HEK293T (cell line): ENCODE measurements at regions not wholly inside any gene's neighbourhood (a gene's known extent, or its start where the extent isn't known, plus 50 kb on each side); places are given as distances from the start of the nearest gene placed in this dataset.

Experiments
- CTCF ChIA-PET: fragments of 350-600 bp; formaldehyde crosslinking; extraction: SDS; loops from one replicate; lab custom pipeline; 2021; ENCODE audit warnings: antibody characterized with exemption, inconsistent platforms; lab: Yijun Ruan, JAX
- POLR2A ChIA-PET: fragments of 350-600 bp; formaldehyde crosslinking; extraction: SDS; loops from one replicate; lab custom pipeline; 2020; ENCODE audit warnings: antibody characterized with exemption, inconsistent platforms; lab: Yijun Ruan, JAX
- DNase-seq: peaks from one replicate; pipeline ENCODE4 v3.0.0; 2012; ENCODE audit warnings: mixed read lengths; ENCODE audit errors: extremely low spot score
- ARNT ChIP-seq: fragments of 450-650 bp; IDR thresholded peaks from 2 replicates; pipeline ENCODE4 v1.6.1; 2017; ENCODE audit warnings: mild to moderate bottlenecking
- BHLHE40 ChIP-seq: fragments of 450-650 bp; IDR thresholded peaks from 2 replicates; pipeline ENCODE4 v1.6.1; 2016; ENCODE audit warnings: mild to moderate bottlenecking, moderate library complexity, borderline replicate concordance
- CTBP1 ChIP-seq: fragments of 450-650 bp; IDR thresholded peaks from 2 replicates; pipeline ENCODE4 v1.6.1; 2016; ENCODE audit warnings: borderline replicate concordance
- ELF4 ChIP-seq: fragments of 450-650 bp; IDR thresholded peaks from 2 replicates; pipeline ENCODE4 v1.6.1; 2017; ENCODE audit warnings: antibody characterized with exemption
- FOXA1 ChIP-seq: fragments of 450-650 bp; IDR thresholded peaks from 2 replicates; pipeline ENCODE4 v1.6.1; 2016; ENCODE audit warnings: mild to moderate bottlenecking
- FOXK2 ChIP-seq: fragments of 450-650 bp; IDR thresholded peaks from 2 replicates; pipeline ENCODE4 v1.6.1; 2016; ENCODE audit warnings: mild to moderate bottlenecking
- FOXM1 ChIP-seq: fragments of 450-650 bp; IDR thresholded peaks from 2 replicates; pipeline ENCODE4 v1.6.1; 2017; ENCODE audit warnings: mild to moderate bottlenecking, borderline replicate concordance
- HDGF ChIP-seq: fragments of 450-650 bp; IDR thresholded peaks from 2 replicates; pipeline ENCODE4 v1.6.1; 2017; ENCODE audit warnings: antibody characterized with exemption, borderline replicate concordance
- L3MBTL2 ChIP-seq: fragments of 450-650 bp; conservative IDR thresholded peaks from 2 replicates; pipeline ENCODE4 v1.6.1; 2016; ENCODE audit warnings: mild to moderate bottlenecking
- LEF1 ChIP-seq: fragments of 450-650 bp; IDR thresholded peaks from 2 replicates; pipeline ENCODE4 v1.6.1; 2017; ENCODE audit warnings: mild to moderate bottlenecking, borderline replicate concordance
- NFRKB ChIP-seq: fragments of 450-650 bp; IDR thresholded peaks from 2 replicates; pipeline ENCODE4 v1.6.1; 2016; ENCODE audit warnings: mild to moderate bottlenecking, moderate library complexity
- SP1 ChIP-seq: fragments of 450-650 bp; IDR thresholded peaks from 2 replicates; pipeline ENCODE4 v1.6.1; 2017
- SUZ12 ChIP-seq: fragments of 450-650 bp; IDR thresholded peaks from 2 replicates; pipeline ENCODE4 v1.6.1; 2016; ENCODE audit warnings: mild to moderate bottlenecking
- TARDBP ChIP-seq: fragments of 450-650 bp; IDR thresholded peaks from 2 replicates; pipeline ENCODE4 v1.6.1; 2016
- ZNF384 ChIP-seq: fragments of 450-650 bp; IDR thresholded peaks from 2 replicates; pipeline ENCODE4 v1.6.1; 2016
- TF ChIP-seq, protein P1 (sequence below): fragments of 450-650 bp; IDR thresholded peaks from 2 replicates; pipeline ENCODE4 v1.6.1; 2016

DNA sequence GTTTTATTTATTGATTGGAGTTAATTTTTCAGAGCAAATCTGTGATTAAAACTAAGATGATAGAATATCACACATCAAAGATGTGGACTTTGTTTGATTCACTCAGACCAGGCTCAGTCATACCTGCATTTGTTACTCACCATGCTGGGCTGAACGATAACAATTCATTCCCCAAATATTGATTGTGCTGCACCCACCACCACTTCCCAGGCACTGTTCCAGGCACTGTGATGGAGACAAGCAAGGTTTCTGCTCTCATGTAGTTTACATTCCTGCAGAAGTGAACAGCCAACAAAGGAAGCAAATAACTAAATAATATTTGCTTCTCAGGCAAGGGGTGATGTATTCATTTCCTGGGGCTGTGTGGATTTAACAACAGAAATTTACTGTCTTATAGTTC is 428.3 kb downstream of the DNAH5 start:
- POLR2A ChIA-PET, result no interaction called here
- no peak for DNase-seq
- CTCF ChIA-PET, result no interaction called here
- no peak for TF ChIP-seq ARNT
- TF ChIP-seq BHLHE40, result no peak
- no peak for TF ChIP-seq NFRKB
- TF ChIP-seq, protein P1, sequence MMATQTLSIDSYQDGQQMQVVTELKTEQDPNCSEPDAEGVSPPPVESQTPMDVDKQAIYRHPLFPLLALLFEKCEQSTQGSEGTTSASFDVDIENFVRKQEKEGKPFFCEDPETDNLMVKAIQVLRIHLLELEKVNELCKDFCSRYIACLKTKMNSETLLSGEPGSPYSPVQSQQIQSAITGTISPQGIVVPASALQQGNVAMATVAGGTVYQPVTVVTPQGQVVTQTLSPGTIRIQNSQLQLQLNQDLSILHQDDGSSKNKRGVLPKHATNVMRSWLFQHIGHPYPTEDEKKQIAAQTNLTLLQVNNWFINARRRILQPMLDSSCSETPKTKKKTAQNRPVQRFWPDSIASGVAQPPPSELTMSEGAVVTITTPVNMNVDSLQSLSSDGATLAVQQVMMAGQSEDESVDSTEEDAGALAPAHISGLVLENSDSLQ, result no peak
- TF ChIP-seq SP1, result no peak
- TF ChIP-seq LEF1, result no peak
- TF ChIP-seq FOXM1, result no peak
- no peak for TF ChIP-seq CTBP1
- TF ChIP-seq L3MBTL2, result no peak
- TF ChIP-seq ZNF384, result no peak
- TF ChIP-seq FOXA1, result no peak
- no peak for TF ChIP-seq ELF4
- TF ChIP-seq HDGF, result no peak
- no peak for TF ChIP-seq SUZ12
- no peak for TF ChIP-seq TARDBP
- TF ChIP-seq FOXK2, result no peak

- TF ChIP-seq SUZ12, result no peak
- no peak for TF ChIP-seq SP1
- no peak for TF ChIP-seq FOXK2
- no peak for TF ChIP-seq ARNT
- TF ChIP-seq TARDBP, result no peak
- no peak for TF ChIP-seq NFRKB
- TF ChIP-seq HDGF, result no peak
- no peak for TF ChIP-seq CTBP1
- TF ChIP-seq ELF4, result no peak
- TF ChIP-seq BHLHE40, result no peak
- no peak for TF ChIP-seq L3MBTL2
- TF ChIP-seq LEF1, result no peak
- TF ChIP-seq, protein P1, result no peak
- TF ChIP-seq ZNF384, result no peak
- no peak for TF ChIP-seq FOXM1
- no peak for TF ChIP-seq FOXA1
- ChIA-PET POLR2A (no interaction called here), CTCF (no interaction called here)
- DNase-seq, result no peak
These were observed 433.0 kb downstream of the DNAH5 start for GRCh38 chr5:13511442-13511841.

DNA sequence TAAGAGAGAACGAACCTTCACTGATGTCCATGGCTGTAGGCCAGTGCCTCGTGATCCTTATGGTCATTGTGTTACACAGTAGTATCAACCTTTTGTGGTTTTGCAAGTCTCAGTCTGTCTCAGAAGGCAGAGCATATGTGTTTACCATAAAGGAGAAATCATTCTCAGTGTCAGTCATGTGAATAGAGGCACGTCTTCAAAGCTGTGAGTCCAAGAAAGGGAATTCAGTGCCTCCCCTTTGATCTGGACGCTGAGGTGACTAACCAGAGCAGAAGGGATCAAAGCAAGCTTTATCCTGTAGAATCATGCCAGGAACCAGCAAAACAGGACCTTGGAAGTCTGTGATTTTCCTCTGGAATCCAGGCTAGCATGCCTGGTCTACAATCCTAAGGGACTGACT is 433.9 kb downstream of the DNAH5 start:
- POLR2A ChIA-PET, result no interaction called here
- CTCF ChIA-PET, result no interaction called here
- TF ChIP-seq HDGF, result no peak
- no peak for TF ChIP-seq LEF1
- TF ChIP-seq CTBP1, result no peak
- TF ChIP-seq SP1, result no peak
- TF ChIP-seq ELF4, result no peak
- TF ChIP-seq SUZ12, result no peak
- TF ChIP-seq ARNT, result no peak
- no peak for TF ChIP-seq BHLHE40
- TF ChIP-seq ZNF384, result no peak
- TF ChIP-seq, protein P1, result no peak
- no peak for TF ChIP-seq FOXK2
- no peak for TF ChIP-seq L3MBTL2
- TF ChIP-seq FOXM1, result no peak
- TF ChIP-seq NFRKB, result no peak
- TF ChIP-seq TARDBP, result no peak
- TF ChIP-seq FOXA1, result no peak
- DNase-seq, result no peak

GRCh38 chr5:13508559-13508958 is 435.9 kb downstream of the DNAH5 start:
- TF ChIP-seq LEF1 (no peak), ZNF384 (no peak), CTBP1 (no peak), L3MBTL2 (no peak), SUZ12 (no peak), FOXA1 (no peak), FOXK2 (no peak), FOXM1 (no peak), TARDBP (no peak), ELF4 (no peak), NFRKB (no peak), HDGF (no peak), SP1 (no peak), BHLHE40 (no peak), ARNT (no peak)
- TF ChIP-seq, protein P1, result no peak
- DNase-seq, result no peak
- ChIA-PET CTCF (no interaction called here), POLR2A (no interaction called here)

DNA sequence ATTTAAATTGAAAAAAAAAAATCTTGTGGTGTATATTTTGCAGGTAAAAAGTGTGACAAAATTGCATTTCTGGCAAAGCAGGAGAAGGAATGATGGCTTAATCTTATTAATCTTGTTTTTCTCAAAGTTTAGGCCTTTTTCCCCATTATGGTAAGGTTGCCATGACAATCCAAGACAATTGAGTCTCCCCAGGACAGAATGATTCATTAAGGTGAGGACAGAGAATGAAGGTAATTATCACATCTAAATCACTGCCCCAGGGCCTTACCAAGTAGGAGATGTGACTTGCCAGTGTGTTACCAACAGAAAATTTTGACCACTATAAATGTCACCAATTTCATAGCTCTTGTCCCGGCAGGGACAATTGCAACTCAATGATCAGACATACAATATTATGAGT is 439.2 kb downstream of the DNAH5 start:
- ChIA-PET POLR2A (no interaction called here), CTCF (no interaction called here)
- DNase-seq, result no peak
- TF ChIP-seq LEF1 (no peak), FOXM1 (no peak), ELF4 (no peak), ARNT (no peak), TARDBP (no peak), SUZ12 (no peak), FOXA1 (no peak), BHLHE40 (no peak), FOXK2 (no peak), ZNF384 (no peak)

DNA sequence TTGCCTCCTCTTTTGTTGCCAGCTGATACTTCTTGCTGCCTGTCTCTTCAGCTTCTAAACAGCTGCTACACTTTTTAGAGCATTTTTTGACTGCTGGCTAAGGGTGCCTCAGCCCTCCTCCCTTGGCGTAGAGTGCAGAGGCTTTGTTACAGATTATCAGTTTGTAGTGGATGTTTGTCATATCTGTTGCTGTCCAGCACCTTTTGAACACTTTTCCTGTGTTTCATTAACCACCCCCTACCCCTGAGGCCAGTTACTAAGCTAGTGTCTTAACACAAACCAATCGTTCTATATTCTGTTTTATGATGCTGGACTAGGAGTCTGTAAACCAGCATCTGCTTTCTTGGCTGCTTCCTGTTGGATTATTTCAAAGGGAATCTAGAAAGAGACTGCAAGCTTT is 441.5 kb downstream of the DNAH5 start:
- ChIA-PET CTCF (no interaction called here), POLR2A (no interaction called here)
- DNase-seq, result no peak
- TF ChIP-seq TARDBP, result no peak
- no peak for TF ChIP-seq ZNF384
- TF ChIP-seq BHLHE40, result no peak
- TF ChIP-seq NFRKB, result no peak
- TF ChIP-seq HDGF, result no peak
- TF ChIP-seq, protein P1, result no peak
- no peak for TF ChIP-seq FOXK2
- TF ChIP-seq ELF4, result no peak
- TF ChIP-seq CTBP1, result no peak
- no peak for TF ChIP-seq LEF1
- no peak for TF ChIP-seq ARNT
- TF ChIP-seq SUZ12, result no peak
